ENCODE measurements at regions not wholly inside any gene's neighbourhood (a gene's known extent, or its start where the extent isn't known, plus 50 kb on each side); places are given as distances from the start of the nearest gene placed in this dataset.

DNA sequence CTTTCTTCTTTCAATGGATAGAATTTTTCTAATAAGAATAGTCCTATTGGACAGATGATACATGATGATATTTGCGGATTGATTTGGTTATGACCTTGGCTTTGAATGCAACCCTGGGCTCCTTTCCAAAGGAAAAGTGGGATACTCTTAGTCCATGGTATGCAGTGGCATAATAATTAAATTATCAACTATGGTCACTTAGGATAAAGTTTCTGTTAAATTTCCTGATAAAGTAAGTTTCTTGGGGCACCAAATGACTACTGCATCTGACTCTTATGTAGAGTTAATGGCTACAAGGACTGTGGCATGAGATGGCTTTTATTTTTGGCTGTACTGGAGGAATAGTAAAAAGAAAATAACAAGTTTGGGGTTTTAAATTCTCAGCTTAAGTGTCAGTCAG, 126.7 kb downstream of the QPCT start:
- intact Hi-C loops (cut with micrococcal nuclease): no loop called here

DNA sequence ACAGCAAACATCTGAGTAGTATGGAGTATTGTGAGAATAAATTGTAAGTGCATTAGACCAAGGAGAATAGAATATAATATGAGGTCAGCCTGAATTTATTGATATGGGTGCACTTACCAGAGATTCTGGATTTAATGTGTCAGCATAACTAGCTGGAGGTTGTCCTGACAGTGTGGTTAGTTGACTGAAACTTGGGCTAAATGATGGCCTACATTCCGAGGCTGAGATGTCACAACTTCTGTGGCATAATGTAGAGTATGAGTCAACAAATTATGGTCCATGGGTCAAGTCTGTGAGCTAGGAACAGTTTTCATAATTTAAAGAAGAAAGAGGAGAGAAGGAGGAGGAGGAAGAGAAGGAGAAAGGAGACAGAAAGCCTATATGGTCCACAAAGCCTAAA, 127.6 kb downstream of the QPCT start:
- intact Hi-C loops (cut with micrococcal nuclease): no loop called here

DNA sequence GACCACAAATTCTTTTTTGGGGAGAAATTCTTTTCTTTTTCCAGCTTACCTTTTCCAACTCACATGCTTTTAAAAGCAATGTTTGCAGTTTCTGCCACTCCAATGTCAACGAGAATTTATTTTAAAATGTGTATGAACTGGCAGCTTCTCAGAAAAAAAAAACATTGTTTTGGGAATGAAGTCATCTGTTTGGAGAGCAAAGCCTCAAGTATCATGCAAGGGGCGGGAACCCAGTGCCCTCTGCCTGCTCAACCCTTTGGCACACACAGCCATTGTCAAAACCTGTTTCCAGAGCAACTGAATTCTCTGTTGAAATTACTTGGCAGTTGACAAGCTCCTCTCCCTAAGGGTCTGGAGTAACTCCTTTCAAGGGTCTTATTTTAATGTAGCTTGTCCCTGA, 128.5 kb downstream of the QPCT start:
- intact Hi-C loops (cut with micrococcal nuclease): no loop called here

DNA sequence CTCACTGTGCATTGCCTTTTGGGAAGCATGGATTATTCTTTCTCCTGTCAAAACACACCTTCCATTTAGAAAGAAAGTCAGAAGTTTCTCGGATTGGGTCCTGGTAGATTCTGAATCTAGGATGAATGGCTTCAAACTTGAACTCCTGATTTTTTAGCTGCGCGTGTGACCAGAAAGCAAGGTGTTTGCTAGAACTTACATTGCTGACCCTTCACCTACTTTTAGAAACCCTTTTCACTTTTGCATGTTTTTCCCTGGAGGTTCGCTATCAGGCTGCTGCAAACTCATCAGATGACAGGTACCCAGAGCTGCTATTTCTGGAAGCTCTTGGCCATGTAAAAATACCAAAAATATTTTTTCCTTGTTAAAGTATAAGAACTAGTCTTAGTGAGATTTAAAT, 132.0 kb downstream of the QPCT start:
- intact Hi-C loops (cut with micrococcal nuclease): no loop called here

DNA sequence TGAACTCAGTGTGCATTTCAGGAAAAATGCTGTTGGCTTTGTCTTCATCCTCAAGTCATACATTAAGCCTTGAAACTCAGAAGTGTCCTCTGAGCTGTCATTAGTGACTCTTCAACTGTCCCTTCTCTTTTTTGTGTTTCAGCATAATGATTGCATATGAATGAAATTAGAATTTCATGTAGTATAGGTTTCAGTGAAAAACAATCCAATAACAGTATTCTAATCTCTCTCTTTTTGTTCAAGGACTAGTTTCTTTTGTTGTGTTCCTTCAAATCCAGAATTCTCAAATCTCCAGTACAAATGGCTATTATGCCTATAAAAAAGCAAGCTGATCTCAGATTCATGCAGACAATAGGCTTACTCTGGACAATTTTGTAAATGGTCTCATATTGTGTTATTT, 133.5 kb downstream of the QPCT start:
- intact Hi-C loops (cut with micrococcal nuclease): no loop called here

DNA sequence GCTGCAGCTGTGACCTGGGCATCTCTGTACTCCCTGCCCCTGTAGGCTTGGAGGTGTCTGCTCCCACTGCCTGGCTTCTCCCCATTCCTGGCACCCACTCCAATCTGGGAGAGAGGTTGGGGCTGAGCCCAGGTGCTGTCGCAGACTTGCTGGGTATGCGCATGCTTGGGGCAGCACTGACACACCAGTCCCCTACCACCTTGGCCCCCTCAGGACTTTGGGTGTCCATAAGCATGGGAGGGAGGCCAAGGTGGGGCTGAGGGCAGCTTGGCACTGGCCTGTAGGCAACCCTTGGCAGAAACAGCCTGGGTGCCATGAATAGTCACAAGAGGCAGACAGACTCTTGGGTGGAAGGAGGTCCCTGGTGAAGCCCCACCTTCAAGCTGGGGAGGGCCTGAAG, 136.8 kb downstream of the QPCT start:
- intact Hi-C loops (cut with micrococcal nuclease): no loop called here

DNA sequence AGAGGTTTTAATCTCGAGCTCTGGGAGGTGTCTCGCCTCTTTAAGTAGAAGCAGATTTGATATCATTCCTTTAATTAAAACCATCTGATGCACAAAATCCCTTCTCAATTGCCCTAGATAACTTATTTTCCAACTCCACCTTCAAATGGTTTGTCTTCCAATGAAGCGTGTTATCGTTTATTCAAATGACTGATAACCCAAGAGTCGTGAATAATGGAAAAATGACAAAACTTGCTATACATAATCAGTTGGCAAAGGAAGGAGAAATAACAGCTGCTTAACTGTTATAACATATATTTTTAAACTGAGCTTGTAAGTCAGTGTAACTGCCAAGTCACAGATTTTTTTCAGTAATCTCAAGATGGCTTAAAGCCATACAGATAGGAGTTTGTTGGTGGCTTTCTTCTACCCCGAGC, 144.6 kb downstream of the QPCT start:
- intact Hi-C loops (cut with micrococcal nuclease): no loop called here

DNA sequence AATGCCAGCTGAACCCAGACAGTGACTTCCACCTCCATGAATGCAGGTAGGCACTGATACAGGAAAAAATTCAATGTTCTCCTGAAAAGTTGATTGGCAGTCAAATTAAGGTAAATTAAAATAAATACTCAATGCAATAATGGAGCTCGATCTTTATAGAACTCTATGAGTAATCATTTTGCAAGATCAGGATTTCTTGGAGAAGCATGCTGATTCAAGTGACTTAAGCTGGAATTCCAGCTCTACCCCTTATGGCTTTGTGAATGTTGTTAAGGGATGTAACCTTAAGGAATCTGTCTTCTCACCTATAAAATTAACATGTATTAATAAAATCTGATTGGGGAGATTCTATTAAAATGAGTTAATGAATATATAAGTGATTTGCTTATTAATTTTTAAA, 145.1 kb downstream of the QPCT start:
- intact Hi-C loops (cut with micrococcal nuclease): no loop called here

DNA sequence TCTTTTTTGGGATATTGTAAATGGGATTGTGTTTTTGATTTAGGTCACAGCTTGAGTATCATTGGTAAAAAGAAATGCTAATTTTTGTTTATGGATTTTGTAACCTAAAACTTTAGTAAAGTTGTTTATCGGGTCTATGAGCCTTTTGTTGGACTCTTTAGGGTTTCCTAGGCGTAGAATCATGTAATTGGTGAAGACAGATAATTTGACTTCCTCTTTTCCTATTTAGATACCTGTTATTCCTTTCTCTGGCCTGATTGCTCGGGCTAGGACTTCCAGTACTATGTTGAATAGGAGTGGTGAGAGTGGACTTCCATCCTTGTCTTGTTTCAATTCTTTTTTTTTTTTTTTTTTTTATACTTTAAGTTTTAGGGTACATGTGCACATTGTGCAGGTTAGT, 149.0 kb downstream of the QPCT start:
- intact Hi-C loops (cut with micrococcal nuclease): no loop called here

DNA sequence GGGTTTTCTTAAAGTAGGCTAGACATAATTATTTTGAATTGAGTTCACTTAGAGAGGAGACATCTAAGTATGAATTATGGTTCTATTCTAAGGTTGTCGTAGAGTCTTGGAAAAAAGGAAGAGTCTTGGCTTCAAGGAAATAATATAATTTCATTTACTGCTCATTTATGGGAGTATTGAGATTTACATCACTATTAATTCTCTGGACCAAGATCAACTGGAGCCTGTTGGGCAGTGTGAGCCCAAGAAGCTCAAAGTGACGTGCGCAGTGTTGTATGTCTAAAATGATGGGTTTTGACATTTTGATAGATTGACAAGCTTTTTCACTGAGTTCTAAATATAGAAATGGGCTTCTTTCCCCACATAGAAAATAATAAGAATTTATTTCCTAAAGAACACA, 154.7 kb downstream of the QPCT start:
- intact Hi-C loops (cut with micrococcal nuclease): no loop called here

DNA sequence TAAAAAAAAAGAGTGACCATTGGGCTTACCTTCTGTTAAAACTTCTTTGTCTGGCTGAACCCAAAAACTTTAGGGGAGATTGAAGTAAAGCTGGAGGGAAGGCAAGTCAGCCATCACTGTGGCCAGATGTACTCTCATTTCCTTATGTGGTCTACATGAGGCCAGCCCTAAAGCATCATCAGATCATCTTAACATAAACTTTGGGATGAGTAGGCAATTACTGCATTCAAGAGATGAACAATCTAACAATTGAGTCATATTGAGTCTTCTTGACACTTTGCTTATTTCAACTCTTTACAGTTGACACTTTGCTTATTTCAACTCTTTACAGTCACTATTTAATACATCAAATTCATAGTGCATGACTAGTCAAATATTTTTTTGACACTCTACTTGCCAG, 155.6 kb downstream of the QPCT start:
- intact Hi-C loops (cut with micrococcal nuclease): no loop called here

DNA sequence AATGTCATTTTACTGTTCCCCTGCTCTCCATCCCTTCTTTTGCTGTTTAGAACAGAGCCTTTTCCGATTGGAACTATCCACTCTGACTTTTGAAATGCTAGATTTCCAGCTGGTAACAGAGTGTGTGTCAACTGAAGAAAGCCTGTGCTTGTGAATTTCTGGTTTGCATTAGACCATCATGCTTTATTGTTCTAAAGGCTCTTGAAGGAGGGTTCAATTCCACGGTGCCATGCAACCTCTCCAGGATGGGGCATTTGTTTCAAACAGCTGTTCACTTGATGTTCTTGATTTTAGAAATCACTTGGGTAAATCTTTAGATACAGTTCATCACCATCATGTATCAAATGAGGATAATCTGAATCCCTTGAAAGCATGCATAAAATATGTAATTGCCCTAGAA, 156.7 kb downstream of the QPCT start:
- intact Hi-C loops (cut with micrococcal nuclease): no loop called here

DNA sequence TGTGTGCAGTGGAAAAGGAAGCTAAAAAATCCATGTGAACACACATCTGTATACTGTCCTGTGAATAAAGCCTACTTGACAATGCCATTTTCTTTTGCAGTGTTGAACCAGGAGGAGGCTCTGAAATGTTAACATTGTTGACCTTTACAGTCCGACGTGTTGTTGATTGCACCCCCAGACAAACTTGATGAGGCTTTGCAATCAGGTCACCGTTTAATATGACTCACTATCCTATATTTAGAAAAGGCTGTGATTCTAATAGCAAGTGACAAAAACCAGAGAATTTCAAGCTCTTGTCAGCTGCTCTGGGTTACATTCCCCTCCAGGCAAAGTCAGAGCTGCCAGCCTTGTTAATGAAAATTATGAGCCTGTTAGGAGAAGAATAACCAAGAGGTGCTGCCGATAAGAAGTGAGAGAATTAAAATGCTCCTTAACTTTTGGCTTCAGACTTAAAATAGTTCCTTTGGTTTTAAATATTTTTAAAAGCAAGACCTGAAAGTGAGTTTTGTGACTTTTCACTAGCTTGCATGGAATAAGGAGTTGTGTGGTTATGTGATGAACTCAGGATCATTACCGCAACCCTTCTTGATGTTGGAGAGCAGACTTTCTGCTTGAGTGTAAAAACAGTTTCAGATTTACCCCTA, 162.1 kb downstream of the QPCT start:
- intact Hi-C loops (cut with micrococcal nuclease): no loop called here

DNA sequence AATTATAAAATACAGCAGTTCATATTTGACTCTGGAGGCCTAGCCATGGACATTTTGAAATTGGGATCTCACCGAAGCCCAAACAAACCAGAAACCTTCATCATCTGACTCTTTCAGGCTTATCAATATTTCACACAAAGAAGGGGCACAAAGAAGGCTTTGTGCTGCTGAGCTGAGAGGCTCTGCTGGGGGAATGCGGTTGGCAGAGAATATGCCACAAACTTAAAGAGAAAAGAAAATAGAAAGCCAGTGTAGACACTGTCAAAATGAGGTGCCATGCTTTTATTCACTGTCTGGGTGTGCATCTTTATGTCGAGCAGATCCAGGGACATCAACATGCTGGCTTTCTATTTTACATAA, 162.6 kb downstream of the QPCT start:
- intact Hi-C loops (cut with micrococcal nuclease): no loop called here

DNA sequence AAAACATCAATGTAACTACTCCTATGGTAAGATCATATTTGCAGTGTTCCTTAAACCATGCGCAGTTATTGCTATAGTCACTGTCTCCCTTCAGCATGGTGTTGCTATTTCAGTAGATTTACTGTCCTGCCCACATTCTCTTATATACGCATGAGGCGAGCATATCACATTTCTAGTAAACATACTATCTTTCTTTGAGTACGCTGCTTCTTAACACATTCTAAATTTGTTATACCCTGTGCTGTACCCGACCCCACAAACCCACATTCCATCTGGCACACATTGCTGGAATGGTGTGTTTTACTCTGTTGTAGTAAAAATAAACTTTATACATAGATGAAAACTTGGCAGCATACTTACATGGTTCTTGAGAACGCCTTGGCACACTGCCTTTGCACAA, 163.3 kb downstream of the QPCT start:
- intact Hi-C loops (cut with micrococcal nuclease): no loop called here

DNA sequence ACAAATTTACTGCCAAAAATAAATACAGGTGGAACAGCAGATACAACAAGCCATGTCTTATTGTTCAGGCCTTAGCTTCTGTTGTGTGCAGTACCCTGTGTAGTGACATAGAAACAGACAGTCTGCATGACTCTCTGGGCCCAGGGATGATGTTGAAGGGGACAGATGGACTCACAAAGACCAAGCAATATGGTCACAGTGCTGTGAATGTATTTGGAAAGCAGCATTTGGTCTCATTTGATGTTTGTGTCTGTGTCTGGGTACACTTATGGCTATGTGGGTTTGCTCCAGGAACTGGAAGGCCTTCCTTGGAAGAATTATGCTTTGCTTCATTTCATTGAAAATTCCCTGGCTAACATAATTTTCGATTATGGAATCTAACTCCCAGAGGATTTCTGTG, 158.5 kb downstream of the CDC42EP3 start:
- intact Hi-C loops (cut with micrococcal nuclease): no loop called here

DNA sequence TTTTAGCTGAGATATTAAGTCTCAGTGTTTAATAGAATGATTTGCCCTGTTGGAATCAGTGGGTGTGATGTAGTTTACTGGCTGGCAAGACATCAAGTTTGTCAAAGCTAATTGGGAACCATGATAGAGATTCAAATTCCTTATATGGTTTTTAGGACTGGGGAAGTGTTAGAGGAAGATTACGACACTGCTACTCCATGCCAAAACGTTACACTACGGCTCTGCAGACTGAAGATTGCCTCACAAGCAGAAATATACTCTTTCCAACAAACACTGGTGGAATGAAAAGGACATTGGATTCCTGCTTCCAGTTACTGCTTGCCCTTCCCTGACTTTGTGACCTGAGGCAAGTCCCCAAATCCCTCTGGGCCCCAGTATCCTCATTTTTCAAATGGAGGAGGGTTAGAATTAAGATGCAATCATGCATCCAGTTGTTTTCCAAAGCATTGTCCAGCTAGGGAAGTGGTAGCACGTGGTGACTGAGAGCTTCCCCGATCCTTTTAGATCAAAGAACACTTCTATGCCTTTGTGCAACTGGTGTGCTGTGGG, 147.6 kb downstream of the CDC42EP3 start:
- intact Hi-C loops (cut with micrococcal nuclease): no loop called here

DNA sequence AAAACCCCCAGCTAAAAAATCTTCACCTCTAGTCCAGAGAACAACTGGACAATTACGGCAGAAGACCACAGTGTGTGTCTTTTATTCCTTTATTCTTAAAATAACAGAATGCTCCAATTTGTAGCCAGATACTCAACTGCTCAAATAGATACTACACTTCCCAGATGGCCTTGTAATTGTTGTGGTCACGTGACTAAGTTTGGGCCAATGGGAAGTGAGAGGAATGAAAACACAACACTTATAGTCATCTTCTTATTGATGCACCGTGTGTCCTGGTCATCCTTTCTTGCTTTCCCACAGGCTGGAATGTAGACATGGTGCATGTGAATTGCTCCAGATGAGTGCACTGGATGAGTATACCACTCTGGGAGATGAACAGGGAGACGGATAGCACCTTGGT, 145.1 kb downstream of the CDC42EP3 start:
- intact Hi-C loops (cut with micrococcal nuclease): no loop called here

DNA sequence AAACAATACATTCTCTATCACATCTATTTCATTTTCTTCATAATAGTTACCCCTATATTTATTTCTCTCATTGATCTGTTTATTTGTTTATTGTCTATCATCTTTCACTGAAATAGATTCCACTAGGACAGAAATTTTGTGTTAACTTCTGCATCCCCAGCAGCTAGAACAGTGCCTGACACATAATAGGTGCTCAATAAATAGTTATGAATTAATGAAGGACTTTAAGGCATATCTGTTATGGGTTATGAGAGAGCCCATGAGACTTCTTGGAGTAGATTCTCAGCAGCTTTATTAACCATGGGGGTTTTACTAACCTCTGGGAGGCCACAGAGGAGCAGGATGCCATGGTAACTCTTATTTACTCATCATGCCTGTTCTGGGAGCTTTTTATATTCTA, 144.6 kb downstream of the CDC42EP3 start:
- intact Hi-C loops (cut with micrococcal nuclease): no loop called here

DNA sequence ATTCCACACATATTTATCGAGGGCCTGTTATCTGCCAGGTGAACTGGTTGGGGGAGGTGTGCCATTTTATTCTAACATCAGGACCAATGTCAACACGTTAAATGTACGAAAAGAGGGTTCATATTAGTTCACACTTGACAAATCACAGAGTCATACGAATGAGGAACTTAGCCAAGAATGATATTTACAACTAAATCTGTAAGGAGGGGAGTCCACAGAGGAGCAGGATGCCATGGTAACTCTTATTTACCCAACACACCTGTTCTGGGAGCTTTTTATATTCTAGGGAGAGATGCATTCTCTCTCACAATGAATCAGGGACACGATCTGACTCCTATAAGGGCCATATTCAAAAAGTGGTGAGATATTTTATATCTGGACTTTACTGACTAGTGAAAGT, 144.1 kb downstream of the CDC42EP3 start:
- intact Hi-C loops (cut with micrococcal nuclease): no loop called here

DNA sequence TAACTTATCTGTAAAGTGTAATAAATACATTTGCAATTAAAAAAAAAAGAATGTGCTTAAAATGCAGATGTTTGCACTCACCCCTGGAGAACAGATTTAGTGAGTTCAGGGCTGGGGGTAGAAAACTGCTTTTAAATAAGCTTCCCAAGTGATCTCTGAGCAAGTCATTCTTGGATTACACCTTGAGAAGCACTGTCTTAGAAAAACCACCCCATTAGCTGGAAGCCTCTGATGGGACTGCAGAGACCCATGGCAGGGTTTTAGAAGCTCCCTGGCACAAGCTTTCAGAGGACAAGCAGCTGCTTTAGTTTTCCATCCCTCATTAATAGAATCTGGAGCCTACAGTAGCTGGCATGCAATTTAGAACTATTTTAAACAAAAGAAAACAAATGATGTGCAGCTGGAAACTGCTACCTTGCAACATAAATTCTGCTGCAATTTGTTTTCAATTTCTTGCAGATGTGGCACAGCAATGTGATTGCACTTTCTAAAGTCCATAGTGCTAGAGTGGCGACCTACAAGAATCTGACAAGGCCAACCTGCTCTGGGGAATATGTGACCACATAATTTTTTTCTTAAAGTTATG, 141.5 kb downstream of the CDC42EP3 start:
- intact Hi-C loops (cut with micrococcal nuclease): no loop called here

DNA sequence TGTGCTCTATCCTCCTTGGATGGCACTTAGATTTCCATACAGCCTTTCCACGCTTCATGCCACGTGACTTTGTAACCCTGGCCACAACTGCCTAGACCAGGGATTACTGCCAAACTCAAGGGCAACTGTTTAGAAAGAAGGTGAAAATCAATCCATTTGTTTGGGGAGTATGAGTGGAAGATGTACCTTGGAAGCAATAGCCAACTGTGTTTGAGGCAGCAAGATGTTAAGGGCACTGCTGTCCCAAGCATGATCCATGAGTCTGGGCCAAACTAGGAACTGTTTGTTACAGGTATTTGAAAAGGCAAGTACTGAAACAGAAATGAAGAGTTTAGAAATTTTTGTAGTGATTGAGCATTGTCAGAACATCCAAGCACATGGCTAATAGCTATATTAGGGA, 138.9 kb downstream of the CDC42EP3 start:
- intact Hi-C loops (cut with micrococcal nuclease): no loop called here

DNA sequence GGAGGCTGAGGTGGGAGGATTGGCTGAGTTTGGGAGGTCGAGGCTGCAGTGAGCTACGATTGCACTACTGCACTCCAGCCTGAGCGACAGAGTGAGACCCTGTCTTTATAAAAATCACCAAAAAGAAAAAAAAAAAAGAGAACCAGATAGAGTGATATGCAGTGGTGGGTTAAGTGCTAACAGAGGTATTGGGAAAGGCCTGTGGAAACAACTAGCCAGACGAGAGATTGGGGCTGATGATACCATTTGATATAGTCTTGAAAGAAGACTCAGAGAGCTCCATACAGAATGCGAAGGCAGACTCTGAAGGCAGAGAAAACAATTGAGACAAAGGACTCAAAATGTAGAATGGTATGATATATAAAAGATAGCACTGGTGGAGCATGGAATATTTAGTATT, 134.1 kb downstream of the CDC42EP3 start:
- intact Hi-C loops (cut with micrococcal nuclease): loop anchor here (2.0 to 5.0 kb wide), 4 partner anchors 100 to 295 kb away; partner anchors contain the start of gene CDC42EP3

Measured in T-helper 1 cell treated with Interleukin-12 subunit alpha and Interleukin-12 subunit beta and Interleukin-4 antibody, amounts not matched to agents 30 ng/mL and 1 ng/mL, for 36 hours (primary cell).